ENCODE measurements at regions not wholly inside any gene's neighbourhood (a gene's known extent, or its start where the extent isn't known, plus 50 kb on each side); places are given as distances from the start of the nearest gene placed in this dataset.

- TF ChIP-seq, protein P1, sequence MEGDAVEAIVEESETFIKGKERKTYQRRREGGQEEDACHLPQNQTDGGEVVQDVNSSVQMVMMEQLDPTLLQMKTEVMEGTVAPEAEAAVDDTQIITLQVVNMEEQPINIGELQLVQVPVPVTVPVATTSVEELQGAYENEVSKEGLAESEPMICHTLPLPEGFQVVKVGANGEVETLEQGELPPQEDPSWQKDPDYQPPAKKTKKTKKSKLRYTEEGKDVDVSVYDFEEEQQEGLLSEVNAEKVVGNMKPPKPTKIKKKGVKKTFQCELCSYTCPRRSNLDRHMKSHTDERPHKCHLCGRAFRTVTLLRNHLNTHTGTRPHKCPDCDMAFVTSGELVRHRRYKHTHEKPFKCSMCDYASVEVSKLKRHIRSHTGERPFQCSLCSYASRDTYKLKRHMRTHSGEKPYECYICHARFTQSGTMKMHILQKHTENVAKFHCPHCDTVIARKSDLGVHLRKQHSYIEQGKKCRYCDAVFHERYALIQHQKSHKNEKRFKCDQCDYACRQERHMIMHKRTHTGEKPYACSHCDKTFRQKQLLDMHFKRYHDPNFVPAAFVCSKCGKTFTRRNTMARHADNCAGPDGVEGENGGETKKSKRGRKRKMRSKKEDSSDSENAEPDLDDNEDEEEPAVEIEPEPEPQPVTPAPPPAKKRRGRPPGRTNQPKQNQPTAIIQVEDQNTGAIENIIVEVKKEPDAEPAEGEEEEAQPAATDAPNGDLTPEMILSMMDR (IDR thresholded peaks at IDR 0.05 in 8 of 11, conservative IDR thresholded peaks at IDR 0.05 in 3 of 11), result no peak
- no peak for TF ChIP-seq POLR2A (IDR thresholded peaks at IDR 0.05)
Observed at GRCh38 chrX:39896951-39897740, 200.6 kb downstream of the BCOR start.

All from spleen (tissue), 7 donors.